NCI-H1417 (cell line): ENCODE measurements at regions not wholly inside any gene's neighbourhood (a gene's known extent, or its start where the extent isn't known, plus 50 kb on each side); places are given as distances from the start of the nearest gene placed in this dataset.

ENCODE experiments used
- DNase-seq, 3 experiments: peaks; one replicate each; lab custom pipeline; 2025; lab: John Stamatoyannopoulos, UW

DNA sequence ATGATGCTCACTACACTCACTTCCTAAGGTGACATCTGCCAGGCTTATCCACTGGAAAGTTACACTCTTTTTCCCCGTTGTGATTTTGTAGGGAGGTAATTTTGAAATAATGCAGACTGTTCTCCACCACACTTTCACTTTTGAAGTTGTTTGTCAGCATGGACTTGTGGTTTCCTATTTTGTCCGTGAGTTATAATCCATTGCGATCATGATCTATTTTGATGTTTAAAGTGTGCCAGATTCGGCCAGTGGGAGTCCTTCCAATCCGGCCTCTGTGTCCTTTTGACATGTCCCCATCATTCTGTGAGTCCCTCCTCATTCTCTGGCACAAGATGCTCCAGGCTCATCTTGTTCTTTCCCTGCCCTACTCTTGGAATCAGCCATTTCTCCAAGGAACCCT lies 211.3 kb upstream of the KLF4 start:
- DNase-seq = no peak

DNA sequence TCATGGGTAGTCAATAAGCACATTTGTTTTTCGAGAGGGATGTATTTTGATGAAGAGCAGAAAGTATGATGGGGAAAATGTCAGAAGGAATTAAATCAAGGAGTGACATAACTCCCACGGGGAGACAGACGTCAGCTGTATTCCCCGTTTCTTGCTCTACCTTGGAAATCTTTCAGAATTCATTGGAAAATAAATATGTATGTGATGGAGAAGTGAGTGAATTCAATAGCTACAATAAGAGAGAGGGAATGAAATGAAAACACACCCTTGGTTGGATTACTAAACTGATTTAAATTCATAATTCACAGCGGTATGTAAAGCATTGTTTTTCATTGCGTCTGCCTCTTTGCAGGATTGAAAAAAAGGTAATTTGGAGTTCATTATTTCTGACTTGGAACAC lies 209.7 kb upstream of the KLF4 start:
- peak in 1 of 3 experiments; percentile 61 for DNase-seq

GRCh38 chr9:107698779-107699178 lies 209.2 kb upstream of the KLF4 start:
- peak in 2 of 3 experiments; percentile 22 to 61 for DNase-seq

GRCh38 chr9:107696302-107696701 lies 206.7 kb upstream of the KLF4 start:
- no peak for DNase-seq

DNA sequence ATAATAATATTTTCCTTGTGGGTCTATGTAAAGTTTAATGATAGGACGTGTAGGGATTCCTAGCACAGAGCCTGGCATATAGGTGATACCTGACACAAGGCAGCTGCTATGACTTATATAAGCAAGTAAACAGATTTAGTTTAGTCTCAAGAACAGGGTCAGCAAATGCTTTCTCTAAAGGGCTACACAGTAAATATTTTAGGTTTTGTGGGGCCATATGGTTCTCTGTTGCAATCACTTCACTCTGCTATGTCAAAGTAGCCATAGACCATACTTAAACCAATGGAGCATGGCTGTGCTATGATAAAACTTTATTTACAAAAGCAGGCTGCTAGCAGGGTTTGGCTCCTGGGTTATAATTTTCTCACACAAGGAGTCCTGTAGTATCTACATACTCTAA lies 204.8 kb upstream of the KLF4 start:
- no peak for DNase-seq

GRCh38 chr9:107693625-107694326 lies 204.2 kb upstream of the KLF4 start:
- no peak for DNase-seq

GRCh38 chr9:107691664-107692063 lies 202.1 kb upstream of the KLF4 start:
- DNase-seq = no peak

DNA sequence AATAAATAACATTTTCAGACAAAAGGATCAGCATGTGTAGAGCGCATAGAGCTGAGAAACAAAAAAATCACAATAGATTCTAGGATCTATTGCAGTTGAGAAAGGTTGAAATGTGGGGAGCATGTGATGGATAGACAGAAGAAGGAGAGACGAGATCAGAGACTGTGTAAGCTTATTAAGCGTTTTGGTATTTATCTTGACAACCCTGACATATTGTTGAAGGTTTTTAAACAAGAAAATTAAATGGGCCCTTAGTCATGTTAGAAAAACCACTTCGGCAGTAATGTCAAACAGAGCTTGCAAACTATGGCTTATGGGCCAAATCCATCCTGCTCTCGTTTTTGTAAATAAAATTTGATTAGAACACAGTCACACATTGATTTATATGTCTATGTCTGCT lies 200.5 kb upstream of the KLF4 start:
- DNase-seq = no peak

GRCh38 chr9:107688728-107689127 lies 199.2 kb upstream of the KLF4 start:
- no peak for DNase-seq

- DNase-seq = peak in 1 of 3 experiments; percentile 4
Measured at GRCh38 chr9:107685901-107686300, 196.3 kb upstream of the KLF4 start.

DNA sequence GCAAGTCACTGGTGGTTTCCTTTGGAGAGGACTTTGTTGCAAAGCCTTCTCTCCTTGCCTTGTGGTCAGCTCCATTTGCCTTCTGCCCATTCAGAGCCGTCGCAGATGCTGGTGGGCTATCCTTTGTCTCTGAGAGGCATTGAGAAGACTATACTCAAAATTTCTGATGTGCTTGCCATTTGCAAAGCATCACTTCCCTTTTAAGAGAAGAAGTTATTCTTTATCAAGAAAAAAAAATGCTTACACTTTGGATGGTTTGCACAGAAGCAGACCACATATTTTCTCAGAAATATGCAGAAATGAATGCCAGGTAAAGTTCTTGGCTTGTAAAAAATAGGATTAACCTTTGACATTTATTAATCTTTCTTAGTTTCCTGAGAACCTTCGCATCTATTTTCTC lies 195.8 kb upstream of the KLF4 start:
- no peak for DNase-seq

GRCh38 chr9:107684224-107684623 lies 194.7 kb upstream of the KLF4 start:
- no peak for DNase-seq

DNA sequence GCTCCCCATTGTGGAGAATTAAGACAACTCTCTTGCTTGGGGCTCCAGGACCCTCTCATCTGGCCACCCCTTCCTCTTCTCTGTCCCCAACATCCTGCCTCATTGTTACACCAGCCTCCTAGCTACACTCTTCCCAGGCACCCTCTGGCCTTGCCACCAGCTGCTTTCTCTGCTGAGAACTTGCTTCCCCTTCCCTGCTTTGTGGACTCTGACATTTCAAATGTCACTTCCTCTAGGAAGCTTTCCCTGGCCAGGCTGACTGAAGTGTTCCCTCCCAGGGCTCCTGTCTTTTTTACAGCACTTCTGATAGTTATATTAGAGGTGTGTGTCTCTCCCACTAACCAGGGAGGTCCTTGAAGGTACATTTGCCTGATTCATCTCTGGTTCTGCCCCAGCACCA lies 194.0 kb upstream of the KLF4 start:
- DNase-seq = no peak

DNA sequence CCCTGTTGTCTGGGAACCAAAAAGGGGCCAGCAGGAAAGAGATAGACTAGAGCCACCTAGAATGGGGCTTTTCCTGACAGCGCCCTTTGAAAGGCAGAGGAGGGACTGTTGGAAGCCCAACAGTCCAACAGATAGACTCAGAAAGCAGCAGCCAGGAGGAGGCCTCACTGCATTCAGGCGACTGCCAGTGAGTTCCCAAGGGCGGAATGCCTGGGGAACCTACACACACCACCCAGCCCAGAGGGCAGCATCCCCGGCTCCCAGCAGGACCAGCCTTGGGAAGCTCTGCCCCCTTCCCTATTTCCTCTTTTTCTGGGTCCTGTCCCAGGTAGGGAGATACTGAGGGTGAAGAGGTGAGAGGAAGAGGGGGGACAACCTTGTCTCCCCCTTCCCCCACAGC lies 192.4 kb upstream of the KLF4 start:
- DNase-seq = no peak

GRCh38 chr9:107675351-107676259 lies 186.0 kb upstream of the KLF4 start:
- DNase-seq = no peak

- no peak for DNase-seq
Measured at GRCh38 chr9:107674721-107675277, 185.2 kb upstream of the KLF4 start.

DNA sequence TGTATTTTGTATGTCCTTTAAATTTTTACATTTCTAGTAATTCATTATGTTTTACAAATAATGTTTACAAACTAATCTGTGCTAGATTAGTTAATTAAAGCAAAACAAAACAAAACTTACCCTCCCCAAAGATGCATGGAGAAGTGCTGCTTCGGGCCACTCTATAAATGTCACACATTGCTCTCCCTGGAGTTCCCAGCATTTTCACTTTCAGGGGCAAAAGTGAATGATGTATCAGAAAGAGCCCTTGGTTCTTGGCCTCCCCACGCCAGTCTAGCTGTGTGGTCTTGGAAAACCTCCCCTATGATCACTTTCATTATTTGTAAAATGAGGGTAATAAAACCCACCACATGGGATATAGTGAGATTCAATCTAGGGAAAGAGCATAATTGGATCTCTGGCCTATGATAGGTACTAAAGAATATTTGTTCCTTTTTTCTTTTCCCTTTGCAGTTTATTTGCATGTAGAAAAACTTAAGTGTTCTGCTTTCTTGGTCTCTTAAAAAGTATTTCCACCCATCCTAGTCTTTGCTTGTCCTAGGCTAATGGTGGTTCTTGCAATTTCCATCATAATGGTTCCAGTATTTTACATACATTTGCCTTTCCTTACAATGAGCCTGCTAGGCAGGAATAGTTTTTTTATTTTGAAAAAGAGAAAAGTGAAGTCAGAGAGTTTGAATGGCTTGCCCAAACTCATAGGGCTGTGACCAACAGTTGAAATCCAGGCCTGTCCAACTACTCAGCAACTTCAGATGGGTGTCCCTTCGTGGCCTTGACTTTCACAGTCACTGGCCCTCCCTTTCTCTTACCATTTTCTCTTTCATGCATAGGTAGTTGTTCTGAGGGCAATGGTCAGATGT lies 184.5 kb upstream of the KLF4 start:
- DNase-seq = no peak

DNA sequence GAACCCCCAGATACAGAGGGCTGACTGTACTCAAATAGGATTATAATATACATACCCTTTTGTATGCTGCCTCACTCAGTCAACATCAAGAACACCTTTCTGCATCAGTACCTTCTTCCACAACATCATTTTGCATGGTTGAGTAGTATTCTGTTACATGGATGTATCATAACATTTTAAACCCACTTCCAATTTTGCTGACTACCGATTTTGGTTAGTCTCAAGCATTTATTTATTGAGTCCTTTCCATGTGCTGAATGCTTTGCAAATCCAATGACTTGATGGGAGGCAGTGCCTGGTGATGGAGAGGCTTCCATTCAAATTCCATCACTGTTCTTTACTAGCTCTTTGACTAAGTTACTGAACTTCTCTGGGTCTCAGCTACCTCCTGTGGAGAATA lies 182.0 kb upstream of the KLF4 start:
- DNase-seq = no peak

GRCh38 chr9:107669422-107669821 lies 179.9 kb upstream of the KLF4 start:
- no peak for DNase-seq

GRCh38 chr9:107667231-107668070 lies 177.9 kb upstream of the KLF4 start:
- no peak for DNase-seq

- no peak for DNase-seq
Measured at GRCh38 chr9:107665057-107665456, 175.5 kb upstream of the KLF4 start.
